GM12891 (cell line): ENCODE measurements at regions not wholly inside any gene's neighbourhood (a gene's known extent, or its start where the extent isn't known, plus 50 kb on each side); places are given as distances from the start of the nearest gene placed in this dataset.

ENCODE experiments used
- DNase-seq: peaks from one replicate; pipeline ENCODE4 v3.0.0; 2011; ENCODE audit warnings: low spot score; ENCODE audit not compliant: insufficient read length
- FAIRE-seq: peaks from 2 replicates; lab custom pipeline; 2011; peaks lifted over from hg19 to GRCh38; lab: Jason Lieb, UNC
- PAX5 ChIP-seq: IDR thresholded peaks from 2 replicates; pipeline ENCODE4 v1.6.1; 2011; ENCODE audit warnings: low read length, moderate library complexity, mild to moderate bottlenecking; ENCODE audit not compliant: insufficient read depth, severe bottlenecking
- POLR2A ChIP-seq: IDR thresholded peaks from 2 replicates; pipeline ENCODE4 v1.6.1; 2011; ENCODE audit warnings: low read depth, low read length, control low read depth
- POLR2AphosphoS5 ChIP-seq: IDR thresholded peaks from 2 replicates; pipeline ENCODE4 v1.6.1; 2011; ENCODE audit warnings: low read depth, low read length, control low read depth
- POU2F2 ChIP-seq: IDR thresholded peaks from 2 replicates; pipeline ENCODE4 v1.6.1; 2011; ENCODE audit warnings: low read depth, mild to moderate bottlenecking, control low read depth, low read length, moderate library complexity
- SPI1 ChIP-seq: IDR thresholded peaks from 2 replicates; pipeline ENCODE4 v1.6.1; 2011; ENCODE audit warnings: low read depth, low read length, control low read depth
- TAF1 ChIP-seq: IDR thresholded peaks from 2 replicates; pipeline ENCODE4 v1.6.1; 2011; ENCODE audit warnings: low read depth, low read length, control low read depth

- FAIRE-seq (no peak), DNase-seq (no peak)
- TF ChIP-seq TAF1 (no peak), SPI1 (no peak), PAX5 (no peak), POLR2A (no peak), POU2F2 (no peak), POLR2AphosphoS5 (no peak)
Observed at GRCh38 chr5:124606543-124606942, 139.9 kb downstream of the ZNF608 start.

DNA sequence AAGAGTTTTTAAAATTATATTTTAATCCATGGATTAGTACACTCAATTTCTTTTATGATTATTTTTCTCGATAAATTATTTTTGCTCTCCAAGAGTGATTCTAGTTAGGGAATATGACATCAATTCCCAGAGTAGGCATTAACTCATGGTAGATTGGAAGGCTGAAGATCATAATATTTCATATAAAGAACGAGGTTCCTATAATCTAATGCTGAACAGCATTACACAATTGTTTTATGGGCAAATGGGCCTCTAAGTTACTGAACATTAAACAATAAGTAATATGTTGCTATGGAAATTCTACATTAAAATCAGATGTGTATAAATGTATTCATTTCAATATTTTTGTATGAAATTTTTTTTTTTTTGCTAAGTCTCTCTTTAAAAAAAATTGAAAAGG lies 140.3 kb downstream of the ZNF608 start:
- TF ChIP-seq POLR2AphosphoS5, result no peak
- TF ChIP-seq POLR2A, result no peak
- no peak for TF ChIP-seq POU2F2
- no peak for TF ChIP-seq TAF1
- TF ChIP-seq PAX5, result no peak
- TF ChIP-seq SPI1, result no peak
- no peak for DNase-seq
- no peak for FAIRE-seq

DNA sequence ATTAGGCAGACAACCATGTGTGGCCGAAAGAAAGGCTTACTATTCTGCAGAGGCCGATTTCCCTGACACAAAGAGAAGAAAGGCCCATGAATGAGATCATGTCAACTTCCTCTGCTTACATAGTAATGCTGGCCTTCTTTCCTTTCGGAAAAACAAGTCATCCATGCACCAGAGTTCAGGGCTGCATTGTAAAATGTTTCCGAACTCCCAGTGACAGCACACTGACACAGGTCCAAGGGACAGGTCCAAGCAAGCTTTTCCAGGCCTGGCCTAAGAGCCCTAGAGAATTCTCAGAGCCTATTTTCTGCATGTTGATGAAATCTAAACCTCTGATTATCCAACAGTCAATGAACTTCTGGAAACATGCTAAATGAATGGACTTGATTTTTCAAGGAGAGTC lies 140.9 kb downstream of the ZNF608 start:
- DNase-seq, result no peak

GRCh38 chr5:124604419-124604818 lies 142.0 kb downstream of the ZNF608 start:
- DNase-seq (no peak), FAIRE-seq (no peak)
- no peak for TF ChIP-seq POLR2AphosphoS5
- no peak for TF ChIP-seq PAX5
- TF ChIP-seq POLR2A, result no peak
- TF ChIP-seq SPI1, result no peak
- no peak for TF ChIP-seq POU2F2
- TF ChIP-seq TAF1, result no peak

More for the DNA sequence above, 140.9 kb downstream of the ZNF608 start:
- FAIRE-seq, result no peak
- TF ChIP-seq POU2F2, result no peak
- TF ChIP-seq SPI1, result no peak
- no peak for TF ChIP-seq PAX5
- TF ChIP-seq POLR2AphosphoS5, result no peak
- TF ChIP-seq POLR2A, result no peak
- no peak for TF ChIP-seq TAF1

GRCh38 chr5:124602925-124603650 lies 143.4 kb downstream of the ZNF608 start:
- no peak for DNase-seq
- TF ChIP-seq TAF1, result no peak
- TF ChIP-seq POU2F2, result no peak
- no peak for TF ChIP-seq POLR2AphosphoS5
- no peak for TF ChIP-seq POLR2A
- no peak for TF ChIP-seq PAX5
- TF ChIP-seq SPI1, result no peak
- no peak for FAIRE-seq

- FAIRE-seq (no peak), DNase-seq (no peak)
- TF ChIP-seq SPI1 (no peak), TAF1 (no peak), PAX5 (no peak), POU2F2 (no peak), POLR2A (no peak), POLR2AphosphoS5 (no peak)
Observed at GRCh38 chr5:124599028-124599973, 147.1 kb downstream of the ZNF608 start.

GRCh38 chr5:124596595-124597421 lies 149.6 kb downstream of the ZNF608 start:
- TF ChIP-seq POLR2A, result no peak
- no peak for TF ChIP-seq PAX5
- TF ChIP-seq SPI1, result no peak
- no peak for TF ChIP-seq POU2F2
- TF ChIP-seq POLR2AphosphoS5, result no peak
- no peak for TF ChIP-seq TAF1
- FAIRE-seq, result no peak
- DNase-seq, result no peak

GRCh38 chr5:124593952-124594351 lies 152.5 kb downstream of the ZNF608 start:
- TF ChIP-seq POU2F2, result no peak
- no peak for TF ChIP-seq POLR2A
- no peak for TF ChIP-seq PAX5
- TF ChIP-seq POLR2AphosphoS5, result no peak
- no peak for TF ChIP-seq SPI1
- no peak for DNase-seq

GRCh38 chr5:124592891-124593290 lies 153.5 kb downstream of the ZNF608 start:
- TF ChIP-seq TAF1, result no peak
- TF ChIP-seq POU2F2, result no peak
- FAIRE-seq (no peak), DNase-seq (no peak)

More at GRCh38 chr5:124593952-124594351, 152.5 kb downstream of the ZNF608 start:
- no peak for FAIRE-seq
